GF-D8 (cell line): ENCODE measurements at regions not wholly inside any gene's neighbourhood (a gene's known extent, or its start where the extent isn't known, plus 50 kb on each side); places are given as distances from the start of the nearest gene placed in this dataset.
"Not testable (repeated sequence)": the region's sequence is repeated elsewhere in the genome, so short reads cannot be mapped to it uniquely, and the experiment has no call there.

Source experiments
- DNase-seq: peaks from one replicate; lab custom pipeline; 2025; lab: John Stamatoyannopoulos, UW

- DNase-seq = not testable (repeated sequence)
These were observed 168.5 kb upstream of the ZNF337 start for GRCh38 chr20:25864963-25865714.

GRCh38 chr20:25864326-25864962, 167.8 kb upstream of the ZNF337 start:
- no peak for DNase-seq

DNA sequence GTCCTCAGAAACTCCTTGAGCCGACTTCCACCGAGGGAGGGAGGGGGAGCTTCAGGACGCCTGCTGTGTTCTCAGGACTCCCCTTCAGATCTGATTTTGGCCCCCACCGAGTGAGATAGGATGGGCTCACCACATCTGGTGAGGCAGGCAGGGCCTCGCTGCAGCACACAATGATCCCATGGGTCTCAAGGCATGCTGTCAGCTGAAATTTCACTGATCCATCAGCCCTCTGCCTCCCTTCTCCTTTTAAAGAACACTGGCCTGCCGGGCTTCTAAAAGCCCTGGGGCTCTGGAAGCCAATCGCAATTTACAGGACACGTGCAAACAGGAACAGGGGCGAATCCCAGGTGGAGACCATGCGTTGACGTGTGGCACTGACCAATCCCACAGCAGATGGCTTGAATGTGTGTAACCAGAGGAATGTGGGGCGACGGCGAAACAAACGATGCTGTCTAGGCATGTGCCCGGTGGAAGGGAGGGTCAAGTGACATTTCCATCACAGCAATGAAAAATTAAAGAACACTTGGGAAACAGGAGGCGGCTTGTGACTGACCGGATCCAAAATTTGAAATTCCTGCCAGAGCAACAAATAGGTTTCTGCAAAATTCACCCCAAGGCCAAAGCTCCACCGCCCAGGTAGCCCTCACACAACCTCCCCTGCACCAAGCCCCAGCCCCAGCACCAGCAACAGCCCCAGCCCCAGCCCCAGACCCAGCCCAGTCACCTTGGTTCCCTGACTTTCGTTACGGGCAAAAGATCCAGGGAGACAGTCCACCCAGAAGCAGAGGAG, 167.1 kb upstream of the ZNF337 start:
- DNase-seq = no peak

GRCh38 chr20:25862967-25863530, 166.4 kb upstream of the ZNF337 start:
- DNase-seq = peak; percentile 41

- no peak for DNase-seq
These were observed 164.0 kb upstream of the ZNF337 start for GRCh38 chr20:25860531-25861150.

DNA sequence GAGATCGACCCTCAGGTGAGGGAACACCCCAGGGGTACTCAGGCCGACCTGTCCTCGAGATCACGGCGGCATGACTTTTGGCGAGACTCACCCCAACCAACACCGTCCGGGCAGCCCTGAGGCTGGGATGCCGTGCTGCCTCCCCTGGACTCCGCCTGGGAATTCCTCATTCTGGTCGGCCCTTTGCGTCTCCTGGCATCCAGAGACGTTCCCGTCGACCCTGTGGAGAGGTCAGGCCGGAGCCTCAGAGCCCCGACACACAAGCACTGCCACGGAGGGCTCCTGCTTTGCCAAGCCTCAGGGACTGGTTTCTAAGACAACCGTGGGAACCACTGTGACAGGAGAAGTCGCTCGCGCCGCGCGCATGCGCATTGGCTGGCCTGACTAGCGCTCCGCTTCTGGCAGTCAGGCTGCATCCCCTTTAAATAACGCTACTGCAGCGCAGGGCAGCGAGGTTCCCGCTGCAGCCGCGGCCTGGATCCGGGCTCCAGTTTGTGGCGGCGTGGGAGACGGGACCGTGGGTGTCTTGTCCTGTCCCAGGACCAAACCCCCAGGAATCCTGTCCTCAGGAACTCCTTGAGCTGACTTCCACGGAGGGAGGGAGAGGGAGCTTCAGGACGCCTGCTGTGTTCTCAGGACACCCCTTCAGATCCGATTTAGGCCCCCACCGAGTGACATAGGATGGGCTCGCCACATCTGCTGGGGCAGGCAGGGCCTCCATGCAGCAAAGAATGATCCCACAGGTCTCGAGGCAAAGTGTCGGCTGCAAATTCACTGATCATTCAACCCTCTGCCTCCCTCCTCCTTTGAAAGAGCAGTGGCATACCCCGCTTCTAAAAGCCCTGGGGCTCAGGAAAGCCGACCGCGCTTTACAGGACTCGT, 163.2 kb upstream of the ZNF337 start:
- DNase-seq = no peak

GRCh38 chr20:25858495-25859425, 162.1 kb upstream of the ZNF337 start:
- DNase-seq = no peak

DNA sequence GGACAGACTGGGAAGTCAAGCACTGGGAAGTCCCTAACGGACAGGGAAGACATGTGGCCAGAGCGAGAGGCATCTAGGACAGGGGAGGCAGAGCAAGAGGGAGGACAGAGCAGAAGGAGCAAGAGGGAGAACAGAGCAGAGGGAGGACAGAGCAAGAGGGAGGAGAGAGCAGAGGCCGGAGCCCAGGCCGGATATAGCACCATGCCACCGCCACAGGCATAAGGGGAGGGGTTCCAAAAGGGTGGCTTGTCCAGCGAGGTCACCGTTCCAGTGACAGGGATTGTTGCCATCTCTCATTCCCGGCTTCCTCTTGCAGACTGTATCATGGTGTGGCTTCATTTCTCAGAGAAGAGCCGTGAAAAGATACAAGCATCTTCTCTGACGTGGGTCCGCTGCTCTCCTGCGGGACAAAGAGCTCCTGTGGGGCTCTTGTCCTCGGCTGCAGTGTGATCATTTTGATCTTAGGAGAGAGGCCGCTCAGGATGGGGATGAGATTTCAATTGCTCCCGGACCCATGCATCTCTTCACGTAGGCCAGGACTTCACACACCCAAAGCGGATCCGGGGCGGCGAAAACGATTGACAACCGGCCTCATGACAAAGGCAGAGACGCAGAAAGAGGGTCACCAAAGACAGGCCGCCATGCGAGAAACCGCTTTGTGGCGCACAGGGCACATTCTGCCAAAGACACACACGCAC, 160.6 kb upstream of the ZNF337 start:
- not testable (repeated sequence) for DNase-seq

GRCh38 chr20:25856256-25856884, 159.7 kb upstream of the ZNF337 start:
- DNase-seq = no peak

DNA sequence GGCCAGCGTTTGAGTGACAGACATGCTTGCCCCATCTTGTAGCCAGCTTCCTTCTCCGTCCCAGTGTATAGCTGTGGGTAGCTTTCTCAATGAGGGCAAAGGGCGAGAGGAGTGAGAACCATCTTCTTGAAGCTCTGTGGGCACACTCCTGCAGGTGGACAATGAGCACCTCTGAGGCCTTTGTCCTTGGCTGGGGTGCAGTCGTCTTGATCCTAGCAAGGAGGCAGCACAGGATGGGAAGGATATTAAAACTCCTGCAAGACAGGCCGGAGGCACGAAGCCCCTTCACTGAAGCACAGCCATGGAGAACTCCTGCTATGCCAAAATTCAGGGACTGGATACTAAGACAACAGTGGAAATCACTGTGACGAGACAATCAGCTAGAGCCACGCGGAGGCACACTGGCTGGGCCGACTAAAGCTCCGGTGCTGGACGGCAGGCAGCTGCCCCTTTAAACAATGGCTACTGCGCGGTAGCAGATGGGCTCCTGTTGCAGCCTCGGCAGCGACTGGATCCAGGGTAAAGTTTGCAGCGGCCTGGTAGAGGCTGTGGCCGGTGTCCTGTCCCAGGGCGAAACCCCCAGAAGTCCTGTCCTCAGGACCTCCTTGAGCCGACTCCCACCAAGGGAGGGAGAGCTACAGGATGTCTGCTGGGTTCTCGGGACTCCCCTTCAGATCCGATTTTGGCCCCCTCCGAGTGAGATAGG, 159.0 kb upstream of the ZNF337 start:
- not testable (repeated sequence) for DNase-seq

DNA sequence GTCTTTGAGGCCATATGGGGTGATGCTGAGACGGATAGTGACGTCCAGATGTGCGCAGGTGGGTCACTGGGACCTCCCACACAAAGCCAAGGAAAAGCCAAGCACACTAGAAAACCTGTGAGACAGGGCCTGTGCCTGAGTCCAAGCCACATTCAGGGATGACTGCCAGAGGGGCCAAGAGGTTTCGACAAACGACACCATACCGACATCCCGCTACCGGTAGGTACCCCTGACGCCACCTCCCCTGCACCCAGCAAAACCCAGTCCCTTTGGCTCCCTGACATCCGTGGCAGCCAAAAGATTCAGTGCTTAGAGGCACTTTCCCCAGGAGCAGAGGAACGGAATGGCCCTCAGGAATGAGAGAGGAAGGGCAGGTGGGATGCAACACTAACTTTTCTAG, 158.0 kb upstream of the ZNF337 start:
- DNase-seq = not testable (repeated sequence)

GRCh38 chr20:25853718-25854388, 157.2 kb upstream of the ZNF337 start:
- DNase-seq = not testable (repeated sequence)

DNA sequence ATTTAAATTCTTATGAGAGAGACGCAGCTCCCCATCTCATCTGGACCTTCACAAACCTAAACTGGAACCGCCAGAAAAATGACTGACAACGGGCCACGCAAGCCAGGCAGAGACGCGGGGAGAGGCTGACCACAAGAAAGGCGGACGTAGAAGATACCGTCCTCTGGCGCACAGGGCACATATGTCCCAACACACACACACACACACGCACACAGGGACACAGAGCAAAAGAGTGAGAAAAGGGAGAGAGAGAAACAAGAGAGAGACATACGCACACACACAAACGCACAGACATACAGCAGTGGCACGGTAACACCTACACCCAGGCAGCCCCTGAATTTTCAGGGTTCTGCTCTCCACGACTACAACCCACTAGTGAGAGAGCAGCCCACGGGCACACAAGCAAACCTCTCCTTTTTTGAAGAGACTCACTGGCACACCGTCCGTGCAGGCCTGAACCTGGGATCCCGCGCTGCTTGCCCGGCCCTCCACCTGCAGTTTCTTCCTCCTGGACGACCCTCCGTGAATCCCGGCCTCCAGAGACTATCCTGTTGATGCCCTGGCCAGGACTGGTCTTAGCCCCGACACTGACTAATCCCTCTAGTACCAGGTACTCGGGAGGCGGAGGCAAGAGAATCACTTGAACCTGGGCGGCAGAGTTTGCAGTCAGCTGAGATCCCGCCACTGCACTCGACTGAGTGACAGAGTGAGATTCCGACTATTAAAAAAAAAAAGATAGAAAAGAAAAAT, 156.5 kb upstream of the ZNF337 start:
- not testable (repeated sequence) for DNase-seq

DNA sequence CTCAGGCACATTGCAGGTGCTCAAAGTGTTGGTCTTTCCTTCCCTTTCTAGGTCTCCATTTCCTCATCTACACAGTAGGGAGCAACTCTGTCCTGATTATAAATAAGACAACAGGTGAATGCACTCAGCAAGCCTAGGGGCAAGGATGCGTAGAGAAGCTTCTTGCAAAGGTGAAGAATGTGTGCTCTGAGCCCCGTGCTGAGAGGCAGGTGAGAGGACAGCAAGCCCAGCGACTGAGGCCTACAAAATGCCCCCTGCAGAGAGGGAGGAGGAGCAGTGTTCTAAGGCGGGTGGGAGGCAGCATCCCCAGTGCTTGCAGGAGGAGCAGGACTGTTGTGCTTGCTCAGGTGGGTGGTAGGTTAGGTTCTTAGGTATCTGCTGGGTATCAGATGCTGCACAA, 153.5 kb upstream of the ZNF337 start:
- DNase-seq = not testable (repeated sequence)

GRCh38 chr20:25848222-25848621, 151.6 kb upstream of the ZNF337 start:
- DNase-seq = no peak

DNA sequence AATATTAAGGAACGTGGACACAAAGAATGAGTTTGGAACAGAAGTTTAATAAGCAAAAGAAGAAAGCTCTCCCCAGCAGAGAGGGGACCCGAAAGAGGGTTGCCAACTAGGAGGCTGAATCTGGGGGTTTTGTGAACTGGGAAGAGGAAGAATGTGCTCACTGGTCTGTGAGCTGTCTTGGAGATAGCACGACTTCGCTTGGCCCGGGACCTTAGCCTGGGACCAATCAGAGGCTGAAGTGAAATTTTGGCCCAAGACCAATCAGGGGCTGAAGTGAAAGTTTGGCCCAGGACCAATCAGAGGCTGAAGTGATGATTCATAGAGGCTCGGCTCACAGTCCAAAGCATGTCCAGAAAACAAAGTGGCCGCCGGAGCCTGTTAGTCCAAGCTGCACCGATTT, 148.0 kb upstream of the ZNF337 start:
- DNase-seq = not testable (repeated sequence)

DNA sequence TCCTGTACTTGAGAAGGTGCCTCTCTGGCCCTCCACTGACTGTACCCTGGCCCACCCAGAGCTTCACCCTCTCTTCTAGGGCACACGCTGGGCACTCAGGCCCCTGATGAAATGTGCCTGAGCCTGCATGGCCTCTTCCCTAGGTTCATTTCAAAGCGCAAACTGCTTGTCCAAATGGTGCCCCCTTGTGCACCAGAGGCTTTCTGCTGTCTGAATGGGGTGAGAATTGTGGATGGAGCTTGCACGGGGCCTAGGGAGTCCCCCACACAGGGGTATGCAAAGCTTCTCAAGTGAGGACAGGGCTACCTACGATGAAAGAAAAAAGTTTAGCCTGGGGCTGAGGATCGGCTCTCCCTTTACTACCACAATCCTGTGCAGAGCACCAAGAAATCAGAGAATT, 116.9 kb upstream of the ZNF337 start:
- DNase-seq = not testable (repeated sequence)
